ENCODE measurements at regions not wholly inside any gene's neighbourhood (a gene's known extent, or its start where the extent isn't known, plus 50 kb on each side); places are given as distances from the start of the nearest gene placed in this dataset.

GRCh38 chr4:22969287-22969896, 276.7 kb downstream of the GBA3 start:
- no peak for DNase-seq (ENCODE audit: low spot score)
- TF ChIP-seq, protein P1, sequence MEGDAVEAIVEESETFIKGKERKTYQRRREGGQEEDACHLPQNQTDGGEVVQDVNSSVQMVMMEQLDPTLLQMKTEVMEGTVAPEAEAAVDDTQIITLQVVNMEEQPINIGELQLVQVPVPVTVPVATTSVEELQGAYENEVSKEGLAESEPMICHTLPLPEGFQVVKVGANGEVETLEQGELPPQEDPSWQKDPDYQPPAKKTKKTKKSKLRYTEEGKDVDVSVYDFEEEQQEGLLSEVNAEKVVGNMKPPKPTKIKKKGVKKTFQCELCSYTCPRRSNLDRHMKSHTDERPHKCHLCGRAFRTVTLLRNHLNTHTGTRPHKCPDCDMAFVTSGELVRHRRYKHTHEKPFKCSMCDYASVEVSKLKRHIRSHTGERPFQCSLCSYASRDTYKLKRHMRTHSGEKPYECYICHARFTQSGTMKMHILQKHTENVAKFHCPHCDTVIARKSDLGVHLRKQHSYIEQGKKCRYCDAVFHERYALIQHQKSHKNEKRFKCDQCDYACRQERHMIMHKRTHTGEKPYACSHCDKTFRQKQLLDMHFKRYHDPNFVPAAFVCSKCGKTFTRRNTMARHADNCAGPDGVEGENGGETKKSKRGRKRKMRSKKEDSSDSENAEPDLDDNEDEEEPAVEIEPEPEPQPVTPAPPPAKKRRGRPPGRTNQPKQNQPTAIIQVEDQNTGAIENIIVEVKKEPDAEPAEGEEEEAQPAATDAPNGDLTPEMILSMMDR (IDR thresholded peaks at IDR 0.05; ENCODE audit: extremely low read depth, missing control alignments): no peak

DNA sequence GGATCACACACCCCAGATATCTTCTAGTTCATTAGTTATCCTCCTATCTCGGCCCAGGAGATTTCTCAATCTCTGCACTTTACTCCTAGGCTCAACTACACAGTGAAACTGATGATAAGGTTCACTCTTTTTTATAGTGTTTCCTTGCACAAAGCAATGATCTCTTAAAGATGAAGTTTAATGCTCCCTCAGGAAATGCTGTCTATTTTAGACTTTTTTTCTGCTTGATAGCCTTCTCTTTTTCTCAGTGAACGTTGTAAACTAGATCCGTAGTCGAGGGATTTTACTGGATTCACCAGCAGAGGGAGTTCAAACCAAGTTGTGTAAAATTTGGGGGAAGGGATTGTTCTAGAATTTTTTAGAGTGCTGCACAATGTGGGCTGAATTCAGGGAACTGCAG, 269.6 kb downstream of the GBA3 start:
- TF ChIP-seq, protein P1 (IDR thresholded peaks at IDR 0.05; ENCODE audit: extremely low read depth, missing control alignments): no peak
- DNase-seq (ENCODE audit: low spot score): no peak

DNA sequence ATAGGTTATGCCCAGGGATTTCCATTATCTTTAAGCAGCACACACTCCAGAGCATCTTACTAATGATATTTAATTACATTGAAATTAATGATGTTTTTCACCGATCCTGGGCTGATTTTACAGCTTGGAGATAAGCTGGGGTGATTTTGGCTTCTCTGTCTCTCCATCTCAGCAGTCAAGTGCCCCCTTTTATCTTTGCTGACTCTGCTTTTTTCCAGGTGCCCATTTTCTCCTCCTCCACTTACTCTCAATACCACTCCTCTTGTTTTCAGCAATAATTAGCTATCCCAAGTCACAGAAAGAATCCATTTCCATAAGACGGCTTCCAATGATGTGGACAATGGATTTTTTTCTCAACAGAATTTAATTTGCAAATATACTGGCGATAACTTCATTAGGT, 266.7 kb downstream of the GBA3 start:
- TF ChIP-seq, protein P1 (IDR thresholded peaks at IDR 0.05; ENCODE audit: extremely low read depth, missing control alignments): no peak
- no peak for DNase-seq (ENCODE audit: low spot score)

- TF ChIP-seq, protein P1 (IDR thresholded peaks at IDR 0.05; ENCODE audit: extremely low read depth, missing control alignments): no peak
- DNase-seq (ENCODE audit: low spot score): no peak
These were observed 265.1 kb downstream of the GBA3 start for GRCh38 chr4:22957774-22958309.

- no peak for DNase-seq (ENCODE audit: low spot score)
- TF ChIP-seq, protein P1 (IDR thresholded peaks at IDR 0.05; ENCODE audit: extremely low read depth, missing control alignments): no peak
These were observed 256.6 kb downstream of the GBA3 start for GRCh38 chr4:22949161-22949855.

- TF ChIP-seq, protein P1 (IDR thresholded peaks at IDR 0.05; ENCODE audit: extremely low read depth, missing control alignments): no peak
- no peak for DNase-seq (ENCODE audit: low spot score)
These were observed 255.1 kb downstream of the GBA3 start for GRCh38 chr4:22947851-22948250.

GRCh38 chr4:22942920-22943559, 250.3 kb downstream of the GBA3 start:
- DNase-seq (ENCODE audit: low spot score): no peak
- TF ChIP-seq, protein P1 (IDR thresholded peaks at IDR 0.05; ENCODE audit: extremely low read depth, missing control alignments): no peak

Data from GM20000 (cell line).